HCT116 (cell line): ENCODE measurements at regions not wholly inside any gene's neighbourhood (a gene's known extent, or its start where the extent isn't known, plus 50 kb on each side); places are given as distances from the start of the nearest gene placed in this dataset.

ENCODE experiments used
- CEBPB ChIP-seq: IDR thresholded peaks from 2 replicates; pipeline ENCODE4 v1.6.1; 2012; ENCODE audit warnings: low read depth
- EGR1 ChIP-seq: IDR thresholded peaks from 2 replicates; pipeline ENCODE4 v1.6.1; 2012; ENCODE audit warnings: low read depth
- EZH2 ChIP-seq: fragments of 200-600 bp; sonication (generic); IDR thresholded peaks from 2 replicates; pipeline ENCODE4 v1.6.1; 2017; ENCODE audit warnings: antibody characterized with exemption, mixed run types
- EZH2phosphoT487 ChIP-seq: fragments of 200-600 bp; IDR thresholded peaks from 2 replicates; pipeline ENCODE4 v1.6.1; 2018; ENCODE audit warnings: antibody characterized with exemption, borderline replicate concordance
- POLR2A ChIP-seq: IDR thresholded peaks from 2 replicates; pipeline ENCODE4 v1.7.0; 2011; ENCODE audit warnings: borderline replicate concordance; ENCODE audit not compliant: insufficient read depth, insufficient read length; ENCODE audit errors: extremely low read depth
- POLR2AphosphoS5 ChIP-seq: IDR thresholded peaks from 2 replicates; pipeline ENCODE4 v1.6.1; 2011; ENCODE audit warnings: mild to moderate bottlenecking, low read depth, low read length, moderate library complexity
- REST ChIP-seq: IDR thresholded peaks from 2 replicates; pipeline ENCODE4 v1.6.1; 2012; ENCODE audit warnings: low read depth
- TCF7L2 ChIP-seq: IDR thresholded peaks from 2 replicates; pipeline ENCODE4 v1.7.0; 2011; ENCODE audit warnings: borderline replicate concordance, inconsistent platforms; ENCODE audit not compliant: insufficient read depth, insufficient read length; ENCODE audit errors: extremely low read depth
- YY1 ChIP-seq: IDR thresholded peaks from 2 replicates; pipeline ENCODE4 v1.6.1; 2011; ENCODE audit warnings: low read length, low read depth, moderate library complexity, mild to moderate bottlenecking; ENCODE audit not compliant: insufficient replicate concordance; ENCODE audit errors: extremely low read depth
- TF ChIP-seq, protein P1 (sequence below), 3 experiments: fragments of 200-600 bp in 1 of 3; sonication (generic) in 1 of 3; IDR thresholded peaks in 2 of 3; conservative IDR thresholded peaks in 1 of 3; 2 replicates each; pipeline ENCODE4 v1.5.1; 2012 to 2017; ENCODE audit warnings: low read depth in 2 of 3, low read length in 2 of 3, antibody characterized with exemption in 1 of 3, borderline replicate concordance in 1 of 3, control low read depth in 1 of 3, mild to moderate bottlenecking in 1 of 3, mixed read lengths in 1 of 3, mixed run types in 1 of 3, moderate library complexity in 1 of 3; ENCODE audit not compliant: insufficient read depth in 1 of 3
- TF ChIP-seq, protein P2 (sequence below): IDR thresholded peaks from 2 replicates; pipeline ENCODE4 v1.6.1; 2012
- TF ChIP-seq, protein P3 (sequence below): IDR thresholded peaks from 2 replicates; pipeline ENCODE4 v1.6.1; 2012

DNA sequence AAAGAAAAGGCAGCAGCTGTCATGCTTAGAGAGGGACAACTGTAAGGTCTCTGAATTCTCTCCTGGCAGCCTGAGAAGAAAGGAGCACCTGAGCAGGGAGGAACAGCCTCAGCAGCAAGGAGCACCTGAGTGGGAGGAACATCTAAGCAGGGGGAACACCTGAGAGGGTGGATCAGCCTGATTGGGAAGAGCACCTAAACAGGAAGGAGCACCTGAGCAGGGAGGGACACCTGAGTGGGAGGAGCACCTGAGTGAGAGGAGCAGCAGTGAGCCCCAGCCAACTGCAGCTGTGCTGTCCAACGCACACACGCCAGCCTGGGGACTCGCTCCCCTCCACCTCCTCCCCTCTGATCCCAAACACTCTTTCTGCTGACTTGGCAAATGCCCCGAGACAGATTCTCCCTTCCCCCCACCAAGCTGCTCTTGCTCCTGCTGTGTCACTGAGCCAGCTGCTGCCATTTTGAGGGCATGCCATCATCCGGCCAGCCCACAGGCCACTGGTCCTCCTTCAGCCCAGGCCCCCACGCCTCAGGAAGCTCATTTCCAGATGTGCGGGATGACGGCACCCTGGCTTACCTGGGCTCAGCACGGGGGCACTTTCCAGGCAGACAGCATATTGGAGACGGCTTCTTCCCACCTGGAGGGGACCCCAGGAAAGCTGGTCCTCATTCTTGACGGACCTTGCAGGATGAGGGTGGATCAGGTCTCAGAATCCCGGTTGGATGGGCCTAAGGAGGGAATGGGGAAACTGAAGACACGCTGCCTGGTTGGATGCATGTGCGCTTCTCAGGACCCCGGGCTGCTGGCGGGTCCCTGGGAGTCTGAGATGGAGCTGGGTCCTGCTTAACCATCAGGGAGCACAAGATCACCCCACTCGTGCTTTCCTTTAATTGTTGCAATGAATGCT, 57.7 kb upstream of the RBFOX3 start:
- TF ChIP-seq TCF7L2 (no peak), CEBPB (no peak), REST (no peak), EZH2 (no peak), POLR2A (no peak), POLR2AphosphoS5 (no peak), EZH2phosphoT487 (no peak), YY1 (no peak), EGR1 (no peak)
- TF ChIP-seq, protein P1, sequence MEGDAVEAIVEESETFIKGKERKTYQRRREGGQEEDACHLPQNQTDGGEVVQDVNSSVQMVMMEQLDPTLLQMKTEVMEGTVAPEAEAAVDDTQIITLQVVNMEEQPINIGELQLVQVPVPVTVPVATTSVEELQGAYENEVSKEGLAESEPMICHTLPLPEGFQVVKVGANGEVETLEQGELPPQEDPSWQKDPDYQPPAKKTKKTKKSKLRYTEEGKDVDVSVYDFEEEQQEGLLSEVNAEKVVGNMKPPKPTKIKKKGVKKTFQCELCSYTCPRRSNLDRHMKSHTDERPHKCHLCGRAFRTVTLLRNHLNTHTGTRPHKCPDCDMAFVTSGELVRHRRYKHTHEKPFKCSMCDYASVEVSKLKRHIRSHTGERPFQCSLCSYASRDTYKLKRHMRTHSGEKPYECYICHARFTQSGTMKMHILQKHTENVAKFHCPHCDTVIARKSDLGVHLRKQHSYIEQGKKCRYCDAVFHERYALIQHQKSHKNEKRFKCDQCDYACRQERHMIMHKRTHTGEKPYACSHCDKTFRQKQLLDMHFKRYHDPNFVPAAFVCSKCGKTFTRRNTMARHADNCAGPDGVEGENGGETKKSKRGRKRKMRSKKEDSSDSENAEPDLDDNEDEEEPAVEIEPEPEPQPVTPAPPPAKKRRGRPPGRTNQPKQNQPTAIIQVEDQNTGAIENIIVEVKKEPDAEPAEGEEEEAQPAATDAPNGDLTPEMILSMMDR (IDR thresholded peaks at IDR 0.05 in 2 of 3, conservative IDR thresholded peaks at IDR 0.05 in 1 of 3; ENCODE audit: borderline replicate concordance in 1 of 3, insufficient read depth in 1 of 3, low read depth in 2 of 3, low read length in 2 of 3), result no peak
- TF ChIP-seq, protein P2, sequence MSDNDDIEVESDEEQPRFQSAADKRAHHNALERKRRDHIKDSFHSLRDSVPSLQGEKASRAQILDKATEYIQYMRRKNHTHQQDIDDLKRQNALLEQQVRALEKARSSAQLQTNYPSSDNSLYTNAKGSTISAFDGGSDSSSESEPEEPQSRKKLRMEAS, result no peak
- TF ChIP-seq, protein P3, sequence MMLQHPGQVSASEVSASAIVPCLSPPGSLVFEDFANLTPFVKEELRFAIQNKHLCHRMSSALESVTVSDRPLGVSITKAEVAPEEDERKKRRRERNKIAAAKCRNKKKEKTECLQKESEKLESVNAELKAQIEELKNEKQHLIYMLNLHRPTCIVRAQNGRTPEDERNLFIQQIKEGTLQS, result no peak
